Spleen (tissue), 11 donors: ENCODE measurements at regions not wholly inside any gene's neighbourhood (a gene's known extent, or its start where the extent isn't known, plus 50 kb on each side); places are given as distances from the start of the nearest gene placed in this dataset.

Experiments used
- DNase-seq: peaks from one replicate; pipeline ENCODE4 v3.0.0-alpha.2; 2020
- H3K27ac ChIP-seq, 8 donors: fragments of 200-600 bp; sonication (generic) in 7 of 8; 1 replicate in 4 of 8; 2 replicates in 4 of 8; pipeline versions ENCODE4 v1.5.0 to v1.8.0; 2016 to 2021; ENCODE audit warnings: inconsistent platforms in 4 of 8, mild to moderate bottlenecking in 4 of 8, moderate library complexity in 1 of 8
- H3K27me3 ChIP-seq, 7 donors: fragments of 200-600 bp; sonication (generic) in 6 of 7; replicated peaks in 1 of 7; 1 replicate in 4 of 7; 2 replicates in 3 of 7; pipeline versions ENCODE4 v1.5.0 to v1.8.0; 2016 to 2021; ENCODE audit warnings: inconsistent platforms in 3 of 7, mild to moderate bottlenecking in 1 of 7
- H3K36me3 ChIP-seq, 6 donors: fragments of 200-600 bp; sonication (generic) in 5 of 6; 1 replicate in 4 of 6; 2 replicates in 2 of 6; pipeline versions ENCODE4 v1.5.0 to v1.8.0; 2016 to 2021; ENCODE audit warnings: inconsistent platforms in 2 of 6
- H3K4me1 ChIP-seq, 6 donors: fragments of 200-600 bp; sonication (generic) in 5 of 6; 1 replicate in 3 of 6; 2 replicates in 3 of 6; pipeline versions ENCODE4 v1.5.0 to v1.8.0; 2016 to 2021; ENCODE audit warnings: inconsistent platforms in 3 of 6
- H3K4me3 ChIP-seq, 8 donors: fragments of 200-600 bp; sonication (generic) in 7 of 8; 1 replicate in 4 of 8; 2 replicates in 4 of 8; pipeline versions ENCODE4 v1.5.0 to v1.8.0; 2016 to 2021; ENCODE audit warnings: inconsistent platforms in 4 of 8, mild to moderate bottlenecking in 4 of 8, moderate library complexity in 2 of 8
- H3K9me3 ChIP-seq, 8 donors: fragments of 200-600 bp; sonication (generic) in 7 of 8; 1 replicate in 4 of 8; 2 replicates in 4 of 8; pipeline versions ENCODE4 v1.5.0 to v1.8.0; 2016 to 2021; ENCODE audit warnings: inconsistent platforms in 4 of 8
- CTCF ChIP-seq, 11 experiments: fragments of 200-600 bp in 7 of 11; fragments of 450-650 bp in 4 of 11; sonication (generic) in 4 of 11; IDR thresholded peaks in 8 of 11; conservative IDR thresholded peaks in 3 of 11; 1 replicate in 7 of 11; 2 replicates in 4 of 11; pipeline versions ENCODE4 v1.4.0 to v1.8.0; 2016 to 2021; ENCODE audit warnings: antibody characterized with exemption in 11 of 11, inconsistent platforms in 4 of 11, mild to moderate bottlenecking in 1 of 11
- POLR2A ChIP-seq, 3 donors: fragments of 450-650 bp; IDR thresholded peaks; one replicate each; pipeline ENCODE4 v1.5.1; 2017; ENCODE audit warnings: antibody characterized with exemption in 3 of 3, mild to moderate bottlenecking in 1 of 3
- POLR2AphosphoS5 ChIP-seq, 3 donors: sonication (generic); formaldehyde crosslinking; IDR thresholded peaks; one replicate each; pipeline ENCODE4 v1.5.1; 2017; ENCODE audit warnings: antibody characterized with exemption in 3 of 3
- WGBS, 5 donors: extraction: QIAGEN DNeasy Blood & Tissue Kit in 3 of 5; methylation state at CpG; one replicate each; pipeline versions ENCODE4 v1.1.5 to v1.1.7; 2013 to 2018; 5-methylcytosine and 5-hydroxymethylcytosine counted together
- intact Hi-C: fragments of 100-400 bp; cut with DNase I; formaldehyde crosslinking; loops from one replicate; pipeline ENCODE4 v1.15.0; 2023; ENCODE audit warnings: low total_unique reads
- donor health status: healthy with polysubstance abuse.
- donor health status: DM: no; HTN: no; CAD: no; lungs with moderate emphysema.
- donor health status: DM: no; HTN: no; CAD: no.
- donor health status: Bipolar disorder and iron deficiency.
- donor health status: healthy.
- donor health status: DM: no; HTN: no; CAD: no.
- donor health status: DM: yes; HTN: yes; CAD: no.

GRCh38 chr18:76593843-76594242 is 98.8 kb upstream of the ZNF516 start:
- 65 to 75% (median 71%) methylated on average over 2 of the region's 2 CpGs for WGBS, 5 donors
- no peak for DNase-seq
- Histone ChIP-seq H3K27ac (no peak overlapping the region), H3K27me3 (peaks cover 0 to 42% (median 0%) of the 10 kb centered on the region in 7 donors), H3K4me1 (peaks cover 0 to 20% (median 5%) of the 10 kb centered on the region in 6 donors), H3K4me3 (no peak overlapping the region), H3K36me3 (no peaks in the 10 kb centered on the region), H3K9me3 (peaks cover 0 to 4% (median 0%) of the 10 kb centered on the region in 8 donors)
- intact Hi-C loops: no loop called here
- TF ChIP-seq POLR2AphosphoS5 (IDR thresholded peaks at IDR 0.05): no peak
- no peak for TF ChIP-seq POLR2A (IDR thresholded peaks at IDR 0.05)
- TF ChIP-seq CTCF (IDR thresholded peaks at IDR 0.05 in 8 of 11, conservative IDR thresholded peaks at IDR 0.05 in 3 of 11): no peak

- intact Hi-C loops: no loop called here
- Histone ChIP-seq H3K4me3 (no peak overlapping the region), H3K27me3 (peaks cover 0 to 47% (median 0%) of the 10 kb centered on the region in 7 donors), H3K27ac (peak overlapping the region in 1 of 8 donors; percentile 51), H3K4me1 (peaks cover 0 to 27% (median 8%) of the 10 kb centered on the region in 6 donors), H3K9me3 (peaks cover 0 to 4% (median 0%) of the 10 kb centered on the region in 8 donors), H3K36me3 (no peaks in the 10 kb centered on the region)
- TF ChIP-seq POLR2A (IDR thresholded peaks at IDR 0.05) (no peak), CTCF (IDR thresholded peaks at IDR 0.05 in 8 of 11, conservative IDR thresholded peaks at IDR 0.05 in 3 of 11) (no peak), POLR2AphosphoS5 (IDR thresholded peaks at IDR 0.05) (no peak)
- no peak for DNase-seq
- WGBS, 5 donors: 31 to 58% (median 37%) methylated on average over 10 of the region's 10 CpGs
Measured at GRCh38 chr18:76592981-76593381, 97.9 kb upstream of the ZNF516 start.

GRCh38 chr18:76592096-76592495 is 97.1 kb upstream of the ZNF516 start:
- intact Hi-C loops: no loop called here
- peaks cover 0 to 4% (median 0%) of the 10 kb centered on the region in 8 donors for H3K9me3 ChIP-seq
- no peak for DNase-seq
- no peaks in the 10 kb centered on the region for H3K36me3 ChIP-seq
- peaks cover 0 to 27% (median 8%) of the 10 kb centered on the region in 6 donors for H3K4me1 ChIP-seq
- H3K27me3 ChIP-seq: peaks cover 0 to 47% (median 0%) of the 10 kb centered on the region in 7 donors
- H3K27ac ChIP-seq: no peak overlapping the region
- no peak overlapping the region for H3K4me3 ChIP-seq
- WGBS, 5 donors: 83 to 90% (median 88%) methylated on average over 6 of the region's 6 CpGs
- TF ChIP-seq POLR2AphosphoS5 (IDR thresholded peaks at IDR 0.05): no peak
- TF ChIP-seq POLR2A (IDR thresholded peaks at IDR 0.05): no peak
- no peak for TF ChIP-seq CTCF (IDR thresholded peaks at IDR 0.05 in 8 of 11, conservative IDR thresholded peaks at IDR 0.05 in 3 of 11)

- Histone ChIP-seq H3K4me1 (peaks cover 0 to 27% (median 8%) of the 10 kb centered on the region in 6 donors), H3K9me3 (peaks cover 0 to 4% (median 0%) of the 10 kb centered on the region in 8 donors), H3K27me3 (peaks cover 0 to 47% (median 0%) of the 10 kb centered on the region in 7 donors), H3K27ac (no peak overlapping the region), H3K4me3 (no peak overlapping the region), H3K36me3 (no peaks in the 10 kb centered on the region)
- 77 to 92% (median 85%) methylated on average over 13 to 14 of the region's 14 CpGs for WGBS, 5 donors
- intact Hi-C loops: no loop called here
- no peak for DNase-seq
- TF ChIP-seq POLR2A (IDR thresholded peaks at IDR 0.05) (no peak), CTCF (IDR thresholded peaks at IDR 0.05 in 8 of 11, conservative IDR thresholded peaks at IDR 0.05 in 3 of 11) (no peak), POLR2AphosphoS5 (IDR thresholded peaks at IDR 0.05) (no peak)
Measured at GRCh38 chr18:76589866-76590265, 94.8 kb upstream of the ZNF516 start.
